H1 (cell line): ENCODE measurements at regions not wholly inside any gene's neighbourhood (a gene's known extent, or its start where the extent isn't known, plus 50 kb on each side); places are given as distances from the start of the nearest gene placed in this dataset.

Experiments used
- CTCF ChIA-PET: fragments of 300-600 bp; sonication (Branson Sonifier 250); formaldehyde crosslinking; loops from one replicate; lab custom pipeline; 2021; ENCODE audit not compliant: partially characterized antibody; lab: Charles Lee
- POLR2A ChIA-PET: fragments of 300-600 bp; sonication (Branson Sonifier 250); formaldehyde crosslinking; loops from one replicate; lab custom pipeline; 2021; ENCODE audit warnings: inconsistent platforms; ENCODE audit not compliant: partially characterized antibody; lab: Charles Lee
- DNase-seq, 2 experiments: peaks; one replicate each; pipeline versions ENCODE4 v3.0.0 to v3.0.0-alpha.2; 2010 to 2022; ENCODE audit warnings: low spot score in 2 of 2, low read depth in 1 of 2, mixed read lengths in 1 of 2
- FAIRE-seq: peaks from 2 replicates; lab custom pipeline; 2011; peaks lifted over from hg19 to GRCh38; lab: Jason Lieb, UNC
- H2AFZ ChIP-seq: 2 replicates; pipeline ENCODE4 v1.8.1; 2012; ENCODE audit warnings: low read length, inconsistent platforms
- H2AK5ac ChIP-seq: 2 replicates; pipeline ENCODE4 v1.6.1; 2013; ENCODE audit warnings: low read depth, low read length
- H2BK120ac ChIP-seq: replicated peaks from 2 replicates; pipeline ENCODE3; 2013; ENCODE audit warnings: low read depth, low read length, inconsistent platforms
- H2BK12ac ChIP-seq: 2 replicates; pipeline ENCODE4 v1.6.1; 2013; ENCODE audit warnings: low read depth, low read length
- H2BK15ac ChIP-seq: 2 replicates; pipeline ENCODE4 v1.6.1; 2013; ENCODE audit warnings: low read length
- H2BK20ac ChIP-seq: 2 replicates; pipeline ENCODE4 v1.6.1; 2013; ENCODE audit warnings: low read length
- H2BK5ac ChIP-seq: 2 replicates; pipeline ENCODE4 v1.6.1; 2013; ENCODE audit warnings: low read depth, low read length
- H3K14ac ChIP-seq: 2 replicates; pipeline ENCODE4 v1.6.1; 2013; ENCODE audit warnings: inconsistent platforms; ENCODE audit not compliant: insufficient read length
- H3K18ac ChIP-seq: 2 replicates; pipeline ENCODE4 v1.6.1; 2013; ENCODE audit warnings: low read length; ENCODE audit errors: extremely low read depth
- H3K23ac ChIP-seq: 2 replicates; pipeline ENCODE4 v1.6.1; 2013; ENCODE audit warnings: inconsistent platforms; ENCODE audit not compliant: insufficient read length
- H3K23me2 ChIP-seq: 2 replicates; pipeline ENCODE4 v1.6.1; 2013; ENCODE audit warnings: low read depth, low read length
- H3K27ac ChIP-seq: 2 replicates; pipeline ENCODE4 v1.6.1; 2011; ENCODE audit warnings: low read depth, low read length, inconsistent platforms
- H3K27me3 ChIP-seq, 4 experiments: replicated peaks in 1 of 4; 1 replicate in 1 of 4; 2 replicates in 3 of 4; pipeline versions ENCODE4 v1.6.1 to v1.8.1; 2011 to 2013; ENCODE audit warnings: low read length in 3 of 4, mild to moderate bottlenecking in 3 of 4, inconsistent platforms in 2 of 4, mixed read lengths in 2 of 4, moderate library complexity in 1 of 4; ENCODE audit not compliant: control insufficient read depth in 3 of 4, insufficient read depth in 3 of 4; ENCODE audit errors: extremely low read depth in 1 of 4
- H3K36me3 ChIP-seq, 4 experiments: 2 replicates each; pipeline versions ENCODE4 v1.6.1 to v1.8.1; 2011 to 2013; ENCODE audit warnings: mild to moderate bottlenecking in 4 of 4, low read length in 3 of 4, moderate library complexity in 2 of 4, control low read depth in 1 of 4, inconsistent platforms in 1 of 4; ENCODE audit not compliant: insufficient read depth in 4 of 4, control insufficient read depth in 2 of 4
- H3K4ac ChIP-seq: replicated peaks from 2 replicates; pipeline ENCODE3; 2013; ENCODE audit warnings: low read length, low read depth, mixed read lengths, inconsistent platforms; ENCODE audit not compliant: insufficient read length
- H3K4me1 ChIP-seq, 4 experiments: replicated peaks in 1 of 4; 1 replicate in 1 of 4; 2 replicates in 3 of 4; pipeline versions ENCODE4 v1.6.1 to v1.8.1; 2011 to 2013; ENCODE audit warnings: low read length in 3 of 4, inconsistent platforms in 2 of 4, mixed read lengths in 1 of 4; ENCODE audit not compliant: insufficient read depth in 4 of 4, control insufficient read depth in 3 of 4
- H3K4me2 ChIP-seq, 2 experiments: 2 replicates each; pipeline versions ENCODE4 v1.6.1 to v1.8.1; 2011 to 2013; ENCODE audit warnings: low read depth in 2 of 2, low read length in 2 of 2, control low read depth in 1 of 2, inconsistent platforms in 1 of 2, mild to moderate bottlenecking in 1 of 2; ENCODE audit not compliant: insufficient read depth in 1 of 2
- H3K4me3 ChIP-seq, 4 experiments: fragments of 200-600, 300-600 bp in 1 of 4; sonication (generic), shearing (Covaris generic), sonication (Bioruptor Twin) in 1 of 4; 2 replicates each; pipeline versions ENCODE4 v1.5.1 to v1.8.1; 2011 to 2016; ENCODE audit warnings: low read length in 4 of 4, low read depth in 3 of 4, control low read depth in 2 of 4, inconsistent platforms in 2 of 4, mild to moderate bottlenecking in 2 of 4, mixed read lengths in 1 of 4, moderate library complexity in 1 of 4; ENCODE audit not compliant: insufficient read depth in 2 of 4; ENCODE audit errors: extremely low read depth in 1 of 4
- H3K56ac ChIP-seq: replicated peaks from 2 replicates; pipeline ENCODE3; 2013; ENCODE audit warnings: low read depth, mild to moderate bottlenecking, mixed read lengths, low read length, inconsistent platforms; ENCODE audit not compliant: insufficient read length
- H3K79me1 ChIP-seq: 2 replicates; pipeline ENCODE4 v1.6.1; 2013; ENCODE audit warnings: low read depth, low read length, control low read depth
- H3K79me2 ChIP-seq, 2 experiments: 2 replicates each; pipeline versions ENCODE4 v1.6.1 to v1.8.1; 2012 to 2013; ENCODE audit warnings: low read length in 2 of 2, mild to moderate bottlenecking in 2 of 2, inconsistent platforms in 1 of 2; ENCODE audit not compliant: insufficient read depth in 2 of 2, control insufficient read depth in 1 of 2
- H3K9ac ChIP-seq, 4 experiments: replicated peaks in 1 of 4; 1 replicate in 1 of 4; 2 replicates in 3 of 4; pipeline versions ENCODE4 v1.6.1 to v1.8.1; 2011 to 2013; ENCODE audit warnings: low read depth in 3 of 4, low read length in 3 of 4, control low read depth in 2 of 4, mild to moderate bottlenecking in 2 of 4, moderate library complexity in 2 of 4, inconsistent platforms in 1 of 4; ENCODE audit errors: extremely low read depth in 1 of 4
- H3K9me3 ChIP-seq, 2 experiments: 2 replicates each; pipeline versions ENCODE4 v1.6.1 to v1.8.1; 2012 to 2013; ENCODE audit warnings: mild to moderate bottlenecking in 2 of 2, moderate library complexity in 2 of 2, control low read depth in 1 of 2, inconsistent platforms in 1 of 2, low read depth in 1 of 2, low read length in 1 of 2, mixed read lengths in 1 of 2; ENCODE audit not compliant: insufficient read depth in 2 of 2
- H4K20me1 ChIP-seq, 2 experiments: replicated peaks in 1 of 2; 2 replicates each; pipeline versions ENCODE3 to v1.8.1; 2011 to 2013; ENCODE audit warnings: inconsistent platforms in 2 of 2, low read length in 2 of 2, mild to moderate bottlenecking in 1 of 2; ENCODE audit not compliant: insufficient read depth in 2 of 2, control insufficient read depth in 1 of 2
- H4K5ac ChIP-seq: 2 replicates; pipeline ENCODE4 v1.6.1; 2013; ENCODE audit warnings: low read length, low read depth, mixed read lengths, inconsistent platforms; ENCODE audit not compliant: insufficient read length
- H4K8ac ChIP-seq: 2 replicates; pipeline ENCODE4 v1.8.0; 2013; ENCODE audit warnings: mild to moderate bottlenecking, moderate library complexity, low read length, inconsistent platforms; ENCODE audit not compliant: insufficient read depth; ENCODE audit errors: extremely low read depth
- H4K91ac ChIP-seq: replicated peaks from 2 replicates; pipeline ENCODE3; 2013; ENCODE audit warnings: low read length, mixed read lengths, inconsistent platforms; ENCODE audit not compliant: insufficient read length
- BCL11A ChIP-seq, 2 experiments: IDR thresholded peaks; one replicate each; pipeline ENCODE4 v1.6.1; 2011; ENCODE audit warnings: low read depth in 2 of 2, low read length in 2 of 2, mild to moderate bottlenecking in 2 of 2
- CEBPB ChIP-seq: IDR thresholded peaks from 2 replicates; pipeline ENCODE4 v1.6.1; 2012; ENCODE audit warnings: low read depth, low read length
- GABPA ChIP-seq: IDR thresholded peaks from 2 replicates; pipeline ENCODE4 v1.6.1; 2011; ENCODE audit warnings: mild to moderate bottlenecking, low read length, moderate library complexity, borderline replicate concordance; ENCODE audit not compliant: insufficient read depth
- KDM1A ChIP-seq: fragments of 200-600, 300-600 bp; sonication (generic); IDR thresholded peaks from 2 replicates; pipeline ENCODE4 v1.7.1; 2016; ENCODE audit warnings: mild to moderate bottlenecking, low read length, borderline replicate concordance
- POLR2AphosphoS5 ChIP-seq: IDR thresholded peaks from 2 replicates; pipeline ENCODE4 v1.6.1; 2011; ENCODE audit warnings: low read depth, low read length
- SRF ChIP-seq: IDR thresholded peaks from 2 replicates; pipeline ENCODE4 v1.6.1; 2011; ENCODE audit warnings: mild to moderate bottlenecking, low read depth, low read length, moderate library complexity
- TBP ChIP-seq: IDR thresholded peaks from 2 replicates; pipeline ENCODE4 v1.6.1; 2011; ENCODE audit warnings: low read depth, low read length, improper control_type of control experiment
- TEAD4 ChIP-seq: IDR thresholded peaks from 2 replicates; pipeline ENCODE4 v1.6.1; 2012; ENCODE audit warnings: low read depth, low read length, inconsistent platforms, mixed read lengths
- YY1 ChIP-seq: IDR thresholded peaks from 2 replicates; pipeline ENCODE4 v1.6.1; 2011; ENCODE audit warnings: low read depth, mild to moderate bottlenecking, low read length
- WGBS, 2 experiments: shearing (Covaris generic) in 1 of 2; methylation state at CpG; one replicate each; pipeline versions ENCODE4 v1.1.6 to v1.1.7; 2013 to 2015; ENCODE audit warnings: low lambda C conversion rate in 2 of 2, mixed read lengths in 2 of 2, inconsistent platforms in 1 of 2, low coverage in 1 of 2, missing lambda C conversion rate in 1 of 2; ENCODE audit not compliant: insufficient replicate concordance in 2 of 2, insufficient coverage in 1 of 2, insufficient read length in 1 of 2; ENCODE audit errors: extremely low coverage in 1 of 2, missing lambda C conversion rate in 1 of 2; 5-methylcytosine and 5-hydroxymethylcytosine counted together

- H2BK20ac ChIP-seq: no peak overlapping the region
- H3K4me2 ChIP-seq: no peak overlapping the region
- H2AFZ ChIP-seq: no peak overlapping the region
- H3K18ac ChIP-seq: no peak overlapping the region
- no peak overlapping the region for H2BK12ac ChIP-seq
- H2BK15ac ChIP-seq: no peak overlapping the region
- H2BK120ac ChIP-seq: no peak overlapping the region
- H2BK5ac ChIP-seq: no peak overlapping the region
- POLR2A ChIA-PET: no interaction called here
- no peak overlapping the region for H3K9ac ChIP-seq
- 0 out of 2 replicates have a peak, but pooled peaks cover 2% of the 10 kb centered on the region for H3K23me2 ChIP-seq
- peaks cover 0 to 5% (median 0%) of the 10 kb centered on the region in 4 experiments; a peak in 1 of 8 replicates for H3K36me3 ChIP-seq
- CTCF ChIA-PET: no interaction called here
- H4K5ac ChIP-seq: no peak overlapping the region
- H4K20me1 ChIP-seq: no peaks in the 10 kb centered on the region
- no peaks in the 10 kb centered on the region for H3K9me3 ChIP-seq
- H3K56ac ChIP-seq: no peak overlapping the region
- no peaks in the 10 kb centered on the region for H3K27me3 ChIP-seq
- no peak overlapping the region for H4K8ac ChIP-seq
- 94% methylated on average over 5 of the region's 5 CpGs; no CpG with 5 or more reads in 1 of the 2 experiments for WGBS, 2 experiments
- DNase-seq: no peak
- no peaks in the 10 kb centered on the region for H3K79me2 ChIP-seq
- no peaks in the 10 kb centered on the region; the same call in 1 of the 2 replicates for H3K79me1 ChIP-seq
- no peak overlapping the region for H4K91ac ChIP-seq
- no peak overlapping the region for H2AK5ac ChIP-seq
- H3K14ac ChIP-seq: no peak overlapping the region
- peaks cover 0 to 7% (median 3%) of the 10 kb centered on the region in 4 experiments; a peak in 4 of 7 replicates for H3K4me1 ChIP-seq
- TF ChIP-seq BCL11A (IDR thresholded peaks at IDR 0.05; ENCODE audit: low read depth in 2 of 2, low read length in 2 of 2) (no peak), TEAD4 (no peak), POLR2AphosphoS5 (no peak), TBP (no peak), SRF (no peak), GABPA (no peak), KDM1A (no peak), CEBPB (no peak), YY1 (no peak)
- TF ChIP-seq, all 59 proteins: peak for 0
- H3K27ac ChIP-seq: no peak overlapping the region
- no peak overlapping the region for H3K4me3 ChIP-seq
- H3K23ac ChIP-seq: no peak overlapping the region
- no peak for FAIRE-seq
- H3K4ac ChIP-seq: no peak overlapping the region
These were observed 374.6 kb upstream of the JARID2 start for GRCh38 chr6:14871221-14871620.
